ENCODE measurements at regions not wholly inside any gene's neighbourhood (a gene's known extent, or its start where the extent isn't known, plus 50 kb on each side); places are given as distances from the start of the nearest gene placed in this dataset.

GRCh38 chr20:12291386-12291785, 373.7 kb downstream of the BTBD3 start:
- DNase-seq (ENCODE audit: low read depth) = no peak
- TF ChIP-seq CTCF (conservative IDR thresholded peaks at IDR 0.05; ENCODE audit: low read length) = no peak
- H3K4me3 ChIP-seq (ENCODE audit: low read length) = no peak overlapping the region

GRCh38 chr20:12293900-12294299, 376.2 kb downstream of the BTBD3 start:
- DNase-seq (ENCODE audit: low read depth) = no peak
- no peak for TF ChIP-seq CTCF (conservative IDR thresholded peaks at IDR 0.05; ENCODE audit: low read length)
- H3K4me3 ChIP-seq (ENCODE audit: low read length) = no peak overlapping the region

GRCh38 chr20:12294678-12295077, 377.0 kb downstream of the BTBD3 start:
- H3K4me3 ChIP-seq (ENCODE audit: low read length) = no peak overlapping the region
- DNase-seq (ENCODE audit: low read depth) = no peak
- no peak for TF ChIP-seq CTCF (conservative IDR thresholded peaks at IDR 0.05; ENCODE audit: low read length)

- DNase-seq (ENCODE audit: low read depth) = no peak
- TF ChIP-seq CTCF (conservative IDR thresholded peaks at IDR 0.05; ENCODE audit: low read length) = no peak
- no peak overlapping the region for H3K4me3 ChIP-seq (ENCODE audit: low read length)
Measured at GRCh38 chr20:12305188-12305950, 387.7 kb downstream of the BTBD3 start.

- H3K4me3 ChIP-seq (ENCODE audit: low read length) = no peak overlapping the region
- no peak for TF ChIP-seq CTCF (conservative IDR thresholded peaks at IDR 0.05; ENCODE audit: low read length)
- DNase-seq (ENCODE audit: low read depth) = no peak
Measured at GRCh38 chr20:12306107-12306506, 388.4 kb downstream of the BTBD3 start.

- TF ChIP-seq CTCF (conservative IDR thresholded peaks at IDR 0.05; ENCODE audit: low read length) = no peak
- H3K4me3 ChIP-seq (ENCODE audit: low read length) = no peak overlapping the region
Measured at GRCh38 chr20:12311094-12311865, 393.6 kb downstream of the BTBD3 start.

GRCh38 chr20:12315652-12316051, 398.0 kb downstream of the BTBD3 start:
- TF ChIP-seq CTCF (conservative IDR thresholded peaks at IDR 0.05; ENCODE audit: low read length) = no peak
- DNase-seq (ENCODE audit: low read depth) = no peak
- no peak overlapping the region for H3K4me3 ChIP-seq (ENCODE audit: low read length)

More at GRCh38 chr20:12311094-12311865, 393.6 kb downstream of the BTBD3 start:
- no peak for DNase-seq (ENCODE audit: low read depth)
